ENCODE measurements at regions not wholly inside any gene's neighbourhood (a gene's known extent, or its start where the extent isn't known, plus 50 kb on each side); places are given as distances from the start of the nearest gene placed in this dataset.
"Not testable (repeated sequence)": the region's sequence is repeated elsewhere in the genome, so short reads cannot be mapped to it uniquely, and the experiment has no call there.

- not testable (repeated sequence) for DNase-seq (ENCODE audit: low spot score); H2AFZ ChIP-seq (ENCODE audit: low read length); H3K79me1 ChIP-seq (ENCODE audit: low read depth, low read length); H3K36me3 ChIP-seq (replicated peaks in 1 of 2; ENCODE audit: control insufficient read depth in 2 of 2, insufficient read depth in 2 of 2, low read length in 2 of 2); H3K27me3 ChIP-seq (ENCODE audit: control insufficient read depth in 3 of 3, insufficient read depth in 3 of 3, low read depth in 1 of 3, low read length in 3 of 3); H2BK120ac ChIP-seq (ENCODE audit: low read depth, low read length); H3K9me3 ChIP-seq (replicated peaks in 1 of 2; ENCODE audit: control insufficient read depth in 2 of 2, insufficient read depth in 1 of 2, low read depth in 1 of 2, low read length in 2 of 2); H2AK5ac ChIP-seq (ENCODE audit: low read depth, low read length); H3K4ac ChIP-seq (ENCODE audit: low read length); H2BK5ac ChIP-seq (ENCODE audit: low read length); H3K9ac ChIP-seq (ENCODE audit: low read depth, low read length, poor library complexity); H3K18ac ChIP-seq (ENCODE audit: low read length); H4K8ac ChIP-seq (ENCODE audit: low read depth, low read length); H4K91ac ChIP-seq (ENCODE audit: low read depth, low read length, poor library complexity); H3K14ac ChIP-seq (ENCODE audit: low read length); H2BK15ac ChIP-seq (ENCODE audit: low read length); H3K27ac ChIP-seq (replicated peaks; ENCODE audit: low read length); H2BK12ac ChIP-seq (ENCODE audit: low read length); H3K4me3 ChIP-seq (ENCODE audit: low read length in 2 of 2); H3K4me1 ChIP-seq (ENCODE audit: control insufficient read depth in 2 of 2, insufficient read depth in 1 of 2, low read depth in 1 of 2, low read length in 2 of 2); H3K4me2 ChIP-seq (ENCODE audit: insufficient read depth, low read length, poor library complexity, severe bottlenecking); H3K23ac ChIP-seq (ENCODE audit: low read depth, low read length, poor library complexity)
- WGBS, 2 donors (ENCODE audit: extremely low coverage in 2 of 2, insufficient read length in 2 of 2, insufficient replicate concordance in 1 of 2): no CpG with 5 or more reads among the region's 4 CpGs
These were observed 281.6 kb upstream of the NOTCH2NLA start for GRCh38 chr1:146510248-146510983.

GRCh38 chr1:146504121-146504520, 275.3 kb upstream of the NOTCH2NLA start:
- H3K23ac ChIP-seq (ENCODE audit: low read depth, low read length, poor library complexity); H3K4me2 ChIP-seq (ENCODE audit: insufficient read depth, low read length, poor library complexity, severe bottlenecking); H2AFZ ChIP-seq (ENCODE audit: low read length); H3K79me1 ChIP-seq (ENCODE audit: low read depth, low read length); H3K4ac ChIP-seq (ENCODE audit: low read length); H3K4me3 ChIP-seq (ENCODE audit: low read length in 2 of 2); H3K27me3 ChIP-seq (ENCODE audit: control insufficient read depth in 3 of 3, insufficient read depth in 3 of 3, low read depth in 1 of 3, low read length in 3 of 3); H4K91ac ChIP-seq (ENCODE audit: low read depth, low read length, poor library complexity); H3K27ac ChIP-seq (replicated peaks; ENCODE audit: low read length); H3K9me3 ChIP-seq (replicated peaks in 1 of 2; ENCODE audit: control insufficient read depth in 2 of 2, insufficient read depth in 1 of 2, low read depth in 1 of 2, low read length in 2 of 2); H4K8ac ChIP-seq (ENCODE audit: low read depth, low read length); H3K4me1 ChIP-seq (ENCODE audit: control insufficient read depth in 2 of 2, insufficient read depth in 1 of 2, low read depth in 1 of 2, low read length in 2 of 2); H2BK5ac ChIP-seq (ENCODE audit: low read length); DNase-seq (ENCODE audit: low spot score); H3K14ac ChIP-seq (ENCODE audit: low read length); H2BK15ac ChIP-seq (ENCODE audit: low read length); H2BK120ac ChIP-seq (ENCODE audit: low read depth, low read length); H3K18ac ChIP-seq (ENCODE audit: low read length); H2BK12ac ChIP-seq (ENCODE audit: low read length); H2AK5ac ChIP-seq (ENCODE audit: low read depth, low read length); H3K9ac ChIP-seq (ENCODE audit: low read depth, low read length, poor library complexity); H3K36me3 ChIP-seq (replicated peaks in 1 of 2; ENCODE audit: control insufficient read depth in 2 of 2, insufficient read depth in 2 of 2, low read length in 2 of 2): not testable (repeated sequence)
- WGBS, 2 donors (ENCODE audit: extremely low coverage in 2 of 2, insufficient read length in 2 of 2, insufficient replicate concordance in 1 of 2): no CpG with 5 or more reads among the region's 4 CpGs

GRCh38 chr1:146487555-146487954, 258.7 kb upstream of the NOTCH2NLA start:
- H3K79me1 ChIP-seq (ENCODE audit: low read depth, low read length); H3K9ac ChIP-seq (ENCODE audit: low read depth, low read length, poor library complexity); H3K4me2 ChIP-seq (ENCODE audit: insufficient read depth, low read length, poor library complexity, severe bottlenecking); H2BK5ac ChIP-seq (ENCODE audit: low read length); H2BK15ac ChIP-seq (ENCODE audit: low read length); DNase-seq (ENCODE audit: low spot score); H3K4me3 ChIP-seq (ENCODE audit: low read length in 2 of 2); H3K14ac ChIP-seq (ENCODE audit: low read length); H4K91ac ChIP-seq (ENCODE audit: low read depth, low read length, poor library complexity); H2AK5ac ChIP-seq (ENCODE audit: low read depth, low read length); H2BK120ac ChIP-seq (ENCODE audit: low read depth, low read length); H4K8ac ChIP-seq (ENCODE audit: low read depth, low read length); H2BK12ac ChIP-seq (ENCODE audit: low read length); H3K9me3 ChIP-seq (replicated peaks in 1 of 2; ENCODE audit: control insufficient read depth in 2 of 2, insufficient read depth in 1 of 2, low read depth in 1 of 2, low read length in 2 of 2); H2AFZ ChIP-seq (ENCODE audit: low read length); H3K23ac ChIP-seq (ENCODE audit: low read depth, low read length, poor library complexity); H3K4ac ChIP-seq (ENCODE audit: low read length); H3K27me3 ChIP-seq (ENCODE audit: control insufficient read depth in 3 of 3, insufficient read depth in 3 of 3, low read depth in 1 of 3, low read length in 3 of 3); H3K18ac ChIP-seq (ENCODE audit: low read length); H3K36me3 ChIP-seq (replicated peaks in 1 of 2; ENCODE audit: control insufficient read depth in 2 of 2, insufficient read depth in 2 of 2, low read length in 2 of 2); H3K4me1 ChIP-seq (ENCODE audit: control insufficient read depth in 2 of 2, insufficient read depth in 1 of 2, low read depth in 1 of 2, low read length in 2 of 2); H3K27ac ChIP-seq (replicated peaks; ENCODE audit: low read length): not testable (repeated sequence)
- no CpG with 5 or more reads among the region's 6 CpGs for WGBS, 2 donors (ENCODE audit: extremely low coverage in 2 of 2, insufficient read length in 2 of 2, insufficient replicate concordance in 1 of 2)

GRCh38 chr1:146487155-146487554, 258.3 kb upstream of the NOTCH2NLA start:
- not testable (repeated sequence) for DNase-seq (ENCODE audit: low spot score); H3K14ac ChIP-seq (ENCODE audit: low read length); H3K36me3 ChIP-seq (replicated peaks in 1 of 2; ENCODE audit: control insufficient read depth in 2 of 2, insufficient read depth in 2 of 2, low read length in 2 of 2); H3K79me1 ChIP-seq (ENCODE audit: low read depth, low read length); H3K4me3 ChIP-seq (ENCODE audit: low read length in 2 of 2); H3K23ac ChIP-seq (ENCODE audit: low read depth, low read length, poor library complexity); H3K9ac ChIP-seq (ENCODE audit: low read depth, low read length, poor library complexity); H2BK12ac ChIP-seq (ENCODE audit: low read length); H3K27ac ChIP-seq (replicated peaks; ENCODE audit: low read length); H3K27me3 ChIP-seq (ENCODE audit: control insufficient read depth in 3 of 3, insufficient read depth in 3 of 3, low read depth in 1 of 3, low read length in 3 of 3); H4K8ac ChIP-seq (ENCODE audit: low read depth, low read length); H2AFZ ChIP-seq (ENCODE audit: low read length); H3K18ac ChIP-seq (ENCODE audit: low read length); H2AK5ac ChIP-seq (ENCODE audit: low read depth, low read length); H3K4ac ChIP-seq (ENCODE audit: low read length); H3K9me3 ChIP-seq (replicated peaks in 1 of 2; ENCODE audit: control insufficient read depth in 2 of 2, insufficient read depth in 1 of 2, low read depth in 1 of 2, low read length in 2 of 2); H2BK5ac ChIP-seq (ENCODE audit: low read length); H2BK120ac ChIP-seq (ENCODE audit: low read depth, low read length); H2BK15ac ChIP-seq (ENCODE audit: low read length); H4K91ac ChIP-seq (ENCODE audit: low read depth, low read length, poor library complexity); H3K4me1 ChIP-seq (ENCODE audit: control insufficient read depth in 2 of 2, insufficient read depth in 1 of 2, low read depth in 1 of 2, low read length in 2 of 2); H3K4me2 ChIP-seq (ENCODE audit: insufficient read depth, low read length, poor library complexity, severe bottlenecking)
- WGBS, 2 donors (ENCODE audit: extremely low coverage in 2 of 2, insufficient read length in 2 of 2, insufficient replicate concordance in 1 of 2): no CpG with 5 or more reads among the region's 24 CpGs
